ENCODE measurements at regions not wholly inside any gene's neighbourhood (a gene's known extent, or its start where the extent isn't known, plus 50 kb on each side); places are given as distances from the start of the nearest gene placed in this dataset.

DNA sequence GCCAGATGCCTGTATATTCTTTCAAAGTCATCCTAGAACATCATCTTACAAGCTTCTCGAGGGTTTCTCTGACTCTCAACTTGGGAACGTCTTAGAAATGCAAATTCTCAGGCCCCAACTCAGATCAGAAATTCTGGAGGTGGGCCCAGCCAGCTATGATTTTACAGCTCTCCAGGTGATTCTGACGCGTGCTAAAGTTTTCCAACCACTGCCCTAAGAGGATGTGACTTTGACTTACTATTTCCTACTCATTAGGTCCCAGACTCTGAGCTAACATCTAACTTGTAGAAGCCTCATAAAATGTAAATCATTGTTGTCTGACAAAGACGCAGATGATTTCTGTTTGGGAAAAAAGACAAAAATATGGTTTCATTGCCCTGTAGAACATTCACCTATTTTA, 61.1 kb downstream of the IRAG1 start:
- Mint-ChIP-seq H3K9me3 (ENCODE audit: unreplicated experiment) (no peaks in the 10 kb centered on the region), H3K27ac (ENCODE audit: low read depth, unreplicated experiment) (no peak overlapping the region), H3K27me3 (ENCODE audit: insufficient read depth, unreplicated experiment) (no peaks in the 10 kb centered on the region), H3K4me1 (ENCODE audit: insufficient read depth, unreplicated experiment) (no peaks in the 10 kb centered on the region), H3K4me3 (ENCODE audit: unreplicated experiment) (no peak overlapping the region), H3K36me3 (ENCODE audit: insufficient read depth, unreplicated experiment) (no peaks in the 10 kb centered on the region)
- TF ChIP-seq CTCF (IDR thresholded peaks at IDR 0.05; ENCODE audit: unreplicated experiment), result no peak
- DNase-seq (ENCODE audit: unreplicated experiment), result no peak
- ChIA-PET POLR2A (interaction anchor here (0.6 to 1.1 kb wide), 2 partner anchors 16 to 1061 kb away, joined by 3 to 4 read pairs; no protein-coding TSS in a partner anchor), CTCF (interaction anchor here (0.7 to 1.1 kb wide), 3 partner anchors 16 to 116 kb away, joined by 3 to 4 read pairs (median 4); no protein-coding TSS in a partner anchor)
- intact Hi-C loops (cut with micrococcal nuclease), result no loop called here
- no TSS peak for BruUV-seq (replicated peaks)

GRCh38 chr11:10631761-10632160, 61.8 kb downstream of the IRAG1 start:
- Mint-ChIP-seq H3K27ac (ENCODE audit: low read depth, unreplicated experiment) (no peak overlapping the region), H3K36me3 (ENCODE audit: insufficient read depth, unreplicated experiment) (no peaks in the 10 kb centered on the region), H3K4me3 (ENCODE audit: unreplicated experiment) (no peak overlapping the region), H3K4me1 (ENCODE audit: insufficient read depth, unreplicated experiment) (no peaks in the 10 kb centered on the region), H3K9me3 (ENCODE audit: unreplicated experiment) (no peaks in the 10 kb centered on the region), H3K27me3 (ENCODE audit: insufficient read depth, unreplicated experiment) (no peaks in the 10 kb centered on the region)
- intact Hi-C loops (cut with micrococcal nuclease), result no loop called here
- no peak for DNase-seq (ENCODE audit: unreplicated experiment)
- BruUV-seq (replicated peaks), result no TSS peak
- ChIA-PET POLR2A (interaction anchor here (0.6 to 1.1 kb wide), 2 partner anchors 15 to 1062 kb away, joined by 3 to 4 read pairs; no protein-coding TSS in a partner anchor), CTCF (interaction anchor here (0.7 kb wide), 1 partner anchor 106 kb away, joined by 4 read pairs; no protein-coding TSS in a partner anchor)
- TF ChIP-seq CTCF (IDR thresholded peaks at IDR 0.05; ENCODE audit: unreplicated experiment), result no peak

GRCh38 chr11:10629411-10630002, 61.0 kb upstream of the LYVE1 start:
- POLR2A ChIA-PET, result no interaction called here
- Mint-ChIP-seq H3K27ac (ENCODE audit: low read depth, unreplicated experiment) (no peak overlapping the region), H3K36me3 (ENCODE audit: insufficient read depth, unreplicated experiment) (no peaks in the 10 kb centered on the region), H3K4me3 (ENCODE audit: unreplicated experiment) (no peak overlapping the region), H3K4me1 (ENCODE audit: insufficient read depth, unreplicated experiment) (no peaks in the 10 kb centered on the region), H3K9me3 (ENCODE audit: unreplicated experiment) (no peaks in the 10 kb centered on the region), H3K27me3 (ENCODE audit: insufficient read depth, unreplicated experiment) (no peaks in the 10 kb centered on the region)
- CTCF ChIA-PET, result interaction anchor here (0.7 kb wide), 1 partner anchor 25 kb away, joined by 3 read pairs; no protein-coding TSS in a partner anchor
- intact Hi-C loops (cut with micrococcal nuclease), result no loop called here
- DNase-seq (ENCODE audit: unreplicated experiment), result no peak
- no peak for TF ChIP-seq CTCF (IDR thresholded peaks at IDR 0.05; ENCODE audit: unreplicated experiment)
- no TSS peak for BruUV-seq (replicated peaks)

DNA sequence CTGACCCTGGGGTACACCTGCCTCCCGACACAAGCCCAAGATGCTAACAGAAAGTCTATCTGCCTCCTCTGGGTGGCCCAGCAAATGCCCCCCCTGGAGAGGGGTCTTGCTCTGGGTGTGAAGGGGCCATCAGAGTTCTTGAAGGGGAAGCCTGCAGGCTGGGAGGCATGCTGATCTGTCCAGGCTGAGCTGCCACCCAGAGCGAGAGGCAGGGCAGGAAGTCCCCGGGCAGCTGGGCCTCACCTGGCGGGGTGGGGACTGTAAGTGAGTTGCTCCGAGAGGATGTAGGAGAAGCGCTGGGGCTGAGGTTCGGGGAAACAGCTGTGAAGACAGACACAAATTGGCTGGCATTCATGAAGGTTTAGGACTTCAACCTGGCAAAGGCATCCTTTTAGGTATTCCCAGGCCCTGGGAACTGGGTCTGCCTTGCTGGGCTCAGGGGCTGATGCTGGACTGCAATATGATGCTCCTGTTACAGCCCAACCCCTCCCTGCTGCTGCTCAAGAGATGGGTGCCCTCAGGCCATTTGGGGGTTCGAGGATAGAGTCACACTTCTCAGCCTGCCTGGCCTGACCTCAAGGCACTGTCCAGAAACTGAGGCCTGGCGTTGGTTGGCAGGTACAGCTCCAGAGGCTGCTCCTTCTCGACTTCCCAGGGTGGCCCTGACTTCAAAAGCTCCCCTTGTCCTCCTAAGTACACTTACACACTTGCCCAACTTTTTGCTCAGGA, 60.2 kb upstream of the LYVE1 start:
- no peak overlapping the region for H3K27ac Mint-ChIP-seq (ENCODE audit: low read depth, unreplicated experiment)
- intact Hi-C loops (cut with micrococcal nuclease), result no loop called here
- no peaks in the 10 kb centered on the region for H3K9me3 Mint-ChIP-seq (ENCODE audit: unreplicated experiment)
- H3K36me3 Mint-ChIP-seq (ENCODE audit: insufficient read depth, unreplicated experiment), result no peaks in the 10 kb centered on the region
- CTCF ChIA-PET, result no interaction called here
- DNase-seq (ENCODE audit: unreplicated experiment), result no peak
- no peak for TF ChIP-seq CTCF (IDR thresholded peaks at IDR 0.05; ENCODE audit: unreplicated experiment)
- no peak overlapping the region for H3K4me3 Mint-ChIP-seq (ENCODE audit: unreplicated experiment)
- no peaks in the 10 kb centered on the region for H3K27me3 Mint-ChIP-seq (ENCODE audit: insufficient read depth, unreplicated experiment)
- BruUV-seq (replicated peaks), result no TSS peak
- no peaks in the 10 kb centered on the region for H3K4me1 Mint-ChIP-seq (ENCODE audit: insufficient read depth, unreplicated experiment)
- POLR2A ChIA-PET, result no interaction called here
